GM12878 (cell line): ENCODE measurements at regions not wholly inside any gene's neighbourhood (a gene's known extent, or its start where the extent isn't known, plus 50 kb on each side); places are given as distances from the start of the nearest gene placed in this dataset.

ENCODE experiments used
- ATAC-seq: fragments of 200-7000 bp; cut with Tn5 transposase; 3 replicates; pipeline ENCODE4 v1.9.1; 2020; ENCODE audit warnings: mild to moderate bottlenecking, moderate library complexity
- BruUV-seq: library from RNA; stranded (reverse); fragments of 400-500 nt; replicated peaks from 2 replicates; lab custom pipeline; 2021; lab: Mats Ljungman, UMichigan
- CTCF ChIA-PET: fragments of 300-600 bp; sonication (Branson Sonifier 250); formaldehyde crosslinking; extraction: SDS; loops from one replicate; lab custom pipeline; 2021; ENCODE audit warnings: inconsistent platforms; lab: Yijun Ruan, JAX
- POLR2A ChIA-PET: fragments of 350-600 bp; formaldehyde crosslinking; extraction: SDS; loops from one replicate; lab custom pipeline; 2021; ENCODE audit warnings: inconsistent platforms; lab: Charles Lee
- RAD21 ChIA-PET: fragments of 300-600 bp; sonication (Branson Sonifier 250); formaldehyde crosslinking; loops from one replicate; lab custom pipeline; 2023; ENCODE audit warnings: antibody characterized with exemption; ENCODE audit not compliant: unreplicated experiment; lab: Charles Lee
- SMC1A ChIA-PET: fragments of 300-600 bp; sonication (Branson Sonifier 250); formaldehyde crosslinking; loops from one replicate; lab custom pipeline; 2023; ENCODE audit not compliant: unreplicated experiment, uncharacterized antibody; lab: Charles Lee
- DNase-seq: peaks from one replicate; pipeline ENCODE4 v3.0.0-alpha.2; 2011; ENCODE audit warnings: low read depth, low spot score
- FAIRE-seq: peaks from 3 replicates; lab custom pipeline; 2011; peaks lifted over from hg19 to GRCh38; lab: Jason Lieb, UNC
- H2AFZ ChIP-seq: 2 replicates; pipeline ENCODE4 v1.6.0; 2011; ENCODE audit warnings: low read depth, low read length, control low read depth; ENCODE audit not compliant: control insufficient read depth
- H3K27ac ChIP-seq: 2 replicates; pipeline ENCODE4 v1.5.1; 2011; ENCODE audit warnings: control low read depth; ENCODE audit not compliant: control insufficient read depth, insufficient read depth
- H3K27me3 ChIP-seq, 2 experiments: replicated peaks in 1 of 2; 2 replicates each; pipeline versions ENCODE4 v1.6.0 to v1.6.1; 2011; ENCODE audit warnings: low read length in 1 of 2; ENCODE audit not compliant: control insufficient read depth in 2 of 2, insufficient read depth in 2 of 2
- H3K36me3 ChIP-seq, 2 experiments: 2 replicates each; pipeline ENCODE4 v1.5.1; 2011; ENCODE audit warnings: low read length in 1 of 2; ENCODE audit not compliant: control insufficient read depth in 2 of 2, insufficient read depth in 2 of 2
- H3K4me1 ChIP-seq: 2 replicates; pipeline ENCODE4 v1.6.1; 2011; ENCODE audit warnings: mild to moderate bottlenecking, low read length, moderate library complexity, mixed read lengths; ENCODE audit not compliant: control insufficient read depth, insufficient read depth
- H3K4me2 ChIP-seq: 2 replicates; pipeline ENCODE4 v1.6.0; 2011; ENCODE audit warnings: control low read depth; ENCODE audit not compliant: control insufficient read depth, insufficient read depth
- H3K4me3 ChIP-seq: fragments of 200-600 bp; sonication (generic); 2 replicates; pipeline ENCODE4 v1.5.1; 2016
- H3K79me2 ChIP-seq: 2 replicates; pipeline ENCODE4 v1.6.0; 2011; ENCODE audit warnings: low read length; ENCODE audit not compliant: control insufficient read depth, insufficient read depth
- H3K9ac ChIP-seq: 2 replicates; pipeline ENCODE4 v1.8.0; 2011; ENCODE audit warnings: low read length, control low read depth, mixed read lengths; ENCODE audit not compliant: control insufficient read depth, insufficient read depth
- H3K9me3 ChIP-seq: replicated peaks from 3 replicates; pipeline ENCODE4 v1.5.1; 2011; ENCODE audit warnings: mild to moderate bottlenecking, low read length; ENCODE audit not compliant: control insufficient read depth, insufficient read depth
- H4K20me1 ChIP-seq: 2 replicates; pipeline ENCODE4 v1.6.0; 2011; ENCODE audit not compliant: control insufficient read depth, insufficient read depth
- ASH2L ChIP-seq: fragments of 300-600, 200-600 bp; sonication (generic); IDR thresholded peaks from 2 replicates; pipeline ENCODE4 v1.6.1; 2017; ENCODE audit warnings: low read depth, mild to moderate bottlenecking, borderline replicate concordance
- BCL3 ChIP-seq: IDR thresholded peaks from 2 replicates; pipeline ENCODE4 v1.6.1; 2011; ENCODE audit warnings: borderline replicate concordance, low read depth, mild to moderate bottlenecking, moderate library complexity, low read length; ENCODE audit not compliant: insufficient read depth, poor library complexity, severe bottlenecking
- BCLAF1 ChIP-seq: fragments of 450-650 bp; IDR thresholded peaks from 2 replicates; pipeline ENCODE4 v1.6.1; 2017; ENCODE audit warnings: antibody characterized with exemption, mild to moderate bottlenecking, moderate library complexity
- CBX3 ChIP-seq: fragments of 200-600 bp; sonication (generic); IDR thresholded peaks from 2 replicates; pipeline ENCODE4 v1.6.1; 2016; ENCODE audit warnings: low read depth, borderline replicate concordance
- CEBPB ChIP-seq, 2 experiments: fragments of 150-350 bp in 1 of 2; IDR thresholded peaks; 2 replicates each; pipeline ENCODE4 v1.6.1; 2012 to 2014; ENCODE audit warnings: low read depth in 2 of 2, low read length in 2 of 2, borderline replicate concordance in 1 of 2, inconsistent platforms in 1 of 2
- ESRRA ChIP-seq: IDR thresholded peaks from 2 replicates; pipeline ENCODE4 v1.6.1; 2012; ENCODE audit warnings: mild to moderate bottlenecking, low read length, improper control_type of control experiment
- ETV6 ChIP-seq, 2 experiments: fragments of 450-650 bp in 1 of 2; IDR thresholded peaks in 1 of 2; conservative IDR thresholded peaks in 1 of 2; 2 replicates each; pipeline ENCODE4 v1.6.1; 2014; ENCODE audit warnings: antibody characterized with exemption in 1 of 2, borderline replicate concordance in 1 of 2, low read depth in 1 of 2, mild to moderate bottlenecking in 1 of 2, moderate library complexity in 1 of 2
- GATAD2B ChIP-seq: fragments of 450-650 bp; conservative IDR thresholded peaks from 2 replicates; pipeline ENCODE4 v1.6.1; 2017; ENCODE audit warnings: low read depth, mild to moderate bottlenecking, moderate library complexity
- KAT2A ChIP-seq: conservative IDR thresholded peaks from 2 replicates; pipeline ENCODE4 v1.6.1; 2011; ENCODE audit warnings: low read depth, low read length; ENCODE audit not compliant: control insufficient read depth
- NR2C1 ChIP-seq: fragments of 450-650 bp; IDR thresholded peaks from 2 replicates; pipeline ENCODE4 v1.6.1; 2017; ENCODE audit warnings: antibody characterized with exemption, mild to moderate bottlenecking, moderate library complexity
- NR2F1 ChIP-seq: fragments of 450-650 bp; conservative IDR thresholded peaks from 2 replicates; pipeline ENCODE4 v1.6.1; 2017; ENCODE audit warnings: mild to moderate bottlenecking
- RBBP5 ChIP-seq: fragments of 200-600 bp; sonication (generic); conservative IDR thresholded peaks from 2 replicates; pipeline ENCODE4 v1.6.1; 2016
- SIN3A ChIP-seq: IDR thresholded peaks from 2 replicates; pipeline ENCODE4 v1.6.1; 2012; ENCODE audit warnings: low read depth, low read length, improper control_type of control experiment
- TARDBP ChIP-seq: IDR thresholded peaks from 2 replicates; pipeline ENCODE4 v1.6.1; 2016; ENCODE audit warnings: borderline replicate concordance
- WRNIP1 ChIP-seq: IDR thresholded peaks from 2 replicates; pipeline ENCODE4 v1.6.1; 2011; ENCODE audit warnings: low read depth, low read length, improper control_type of control experiment, borderline replicate concordance
- YBX1 ChIP-seq: fragments of 450-650 bp; IDR thresholded peaks from 2 replicates; pipeline ENCODE4 v1.6.1; 2016; ENCODE audit warnings: antibody characterized with exemption
- ZBTB11 ChIP-seq: fragments of 450-650 bp; formaldehyde crosslinking; IDR thresholded peaks from 2 replicates; pipeline ENCODE4 v1.5.0; 2022; ENCODE audit warnings: mild to moderate bottlenecking, missing genetic modification characterization
- WGBS: methylation state at CpG from one replicate; pipeline ENCODE4 v1.1.6; 2016; ENCODE audit warnings: low lambda C conversion rate; ENCODE audit not compliant: insufficient replicate concordance, insufficient coverage; ENCODE audit errors: missing lambda C conversion rate; 5-methylcytosine and 5-hydroxymethylcytosine counted together
- in situ Hi-C: fragments of 300-500 bp; cut with MboI; formaldehyde crosslinking; loops from 9 replicates; pipeline ENCODE4 v1.14.3; 2018; ENCODE audit warnings: mixed read lengths
- intact Hi-C: fragments of 100-400 bp; cut with micrococcal nuclease; formaldehyde crosslinking; loops from one replicate; pipeline ENCODE4 v1.14.2; 2022; ENCODE audit not compliant: unreplicated experiment

GRCh38 chr12:65695113-65695865 is 129.0 kb upstream of the HMGA2 start:
- ChIA-PET SMC1A (no interaction called here), POLR2A (no interaction called here), RAD21 (no interaction called here), CTCF (interaction anchor here (1.5 kb wide), 1 partner anchor 9 kb away, joined by 3 read pairs; no protein-coding TSS in a partner anchor)
- no peak overlapping the region for H2AFZ ChIP-seq
- no peaks in the 10 kb centered on the region for H4K20me1 ChIP-seq
- no peaks in the 10 kb centered on the region for H3K79me2 ChIP-seq
- in situ Hi-C loops, result no loop called here
- no peak overlapping the region for H3K27ac ChIP-seq
- TF ChIP-seq CEBPB (IDR thresholded peaks at IDR 0.05; ENCODE audit: borderline replicate concordance in 1 of 2, low read depth in 2 of 2, low read length in 2 of 2) (no peak), YBX1 (no peak), TARDBP (no peak), BCLAF1 (no peak), ZBTB11 (CRISPR knock-in tag) (no peak), KAT2A (no peak), WRNIP1 (no peak), ASH2L (no peak), SIN3A (no peak), NR2F1 (no peak), GATAD2B (no peak), NR2C1 (no peak), BCL3 (no peak), ESRRA (no peak), CBX3 (no peak), ETV6 (conservative IDR thresholded peaks at IDR 0.05 in 1 of 2, IDR thresholded peaks at IDR 0.05 in 1 of 2; ENCODE audit: borderline replicate concordance in 1 of 2, low read depth in 1 of 2) (no peak), RBBP5 (no peak)
- ATAC-seq (peak; percentile 27; the same call in 2 of the 3 replicates), FAIRE-seq (no peak), DNase-seq (no peak)
- no peaks in the 10 kb centered on the region for H3K4me1 ChIP-seq
- H3K4me3 ChIP-seq, result no peak overlapping the region
- intact Hi-C loops, result no loop called here
- no peak overlapping the region for H3K4me2 ChIP-seq
- H3K27me3 ChIP-seq, result 0 out of 4 replicates have a peak, but pooled peaks cover 0 to 3% of the 10 kb centered on the region in 2 experiments
- H3K9ac ChIP-seq, result no peak overlapping the region
- H3K9me3 ChIP-seq, result no peaks in the 10 kb centered on the region
- no peaks in the 10 kb centered on the region for H3K36me3 ChIP-seq
- no TSS peak for BruUV-seq
- whole genome bisulfite sequencing, result 8% methylated on average over 4 of the region's 4 CpGs
